ENCODE measurements at regions not wholly inside any gene's neighbourhood (a gene's known extent, or its start where the extent isn't known, plus 50 kb on each side); places are given as distances from the start of the nearest gene placed in this dataset.

DNA sequence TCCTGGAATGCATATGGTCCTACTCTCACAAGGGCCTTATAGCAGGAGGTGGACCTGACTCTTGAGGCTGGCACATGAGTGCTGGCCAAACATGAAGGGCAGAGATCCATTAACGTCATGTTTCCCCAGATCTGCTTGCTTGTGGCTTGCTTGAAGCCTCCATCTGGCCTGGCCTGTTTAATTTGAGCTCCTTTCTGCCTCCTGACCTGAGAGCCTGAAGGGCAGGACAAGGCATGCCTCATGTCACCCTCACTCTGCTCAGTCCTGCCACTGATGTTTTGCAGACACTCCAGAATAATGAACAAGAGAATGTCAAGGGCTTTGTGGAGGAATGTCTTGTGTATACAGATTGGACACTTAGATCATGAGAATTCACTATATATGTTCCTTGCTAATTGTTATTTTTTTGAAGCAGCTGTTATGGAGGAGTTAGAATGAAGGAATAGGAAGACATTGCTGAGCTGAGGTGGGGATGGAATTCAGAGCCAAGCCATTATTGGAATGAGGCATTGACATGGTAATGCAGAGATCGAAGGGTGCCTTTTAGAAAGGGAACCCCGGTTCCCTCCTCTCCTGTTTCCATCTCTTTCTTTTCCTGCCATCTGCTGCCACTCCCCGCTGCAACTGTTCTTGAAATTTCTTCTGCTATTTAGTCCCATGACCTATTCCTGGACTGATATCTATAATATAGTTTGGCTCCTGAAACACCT, 457.0 kb upstream of the PROX1 start:
- in situ Hi-C loops (cut with MboI; ENCODE audit: low pct_unique_long_range_greater_than_20kb, low sequenced_read_pairs, unreplicated experiment): no loop called here
- TF ChIP-seq, protein P1, sequence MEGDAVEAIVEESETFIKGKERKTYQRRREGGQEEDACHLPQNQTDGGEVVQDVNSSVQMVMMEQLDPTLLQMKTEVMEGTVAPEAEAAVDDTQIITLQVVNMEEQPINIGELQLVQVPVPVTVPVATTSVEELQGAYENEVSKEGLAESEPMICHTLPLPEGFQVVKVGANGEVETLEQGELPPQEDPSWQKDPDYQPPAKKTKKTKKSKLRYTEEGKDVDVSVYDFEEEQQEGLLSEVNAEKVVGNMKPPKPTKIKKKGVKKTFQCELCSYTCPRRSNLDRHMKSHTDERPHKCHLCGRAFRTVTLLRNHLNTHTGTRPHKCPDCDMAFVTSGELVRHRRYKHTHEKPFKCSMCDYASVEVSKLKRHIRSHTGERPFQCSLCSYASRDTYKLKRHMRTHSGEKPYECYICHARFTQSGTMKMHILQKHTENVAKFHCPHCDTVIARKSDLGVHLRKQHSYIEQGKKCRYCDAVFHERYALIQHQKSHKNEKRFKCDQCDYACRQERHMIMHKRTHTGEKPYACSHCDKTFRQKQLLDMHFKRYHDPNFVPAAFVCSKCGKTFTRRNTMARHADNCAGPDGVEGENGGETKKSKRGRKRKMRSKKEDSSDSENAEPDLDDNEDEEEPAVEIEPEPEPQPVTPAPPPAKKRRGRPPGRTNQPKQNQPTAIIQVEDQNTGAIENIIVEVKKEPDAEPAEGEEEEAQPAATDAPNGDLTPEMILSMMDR (IDR thresholded peaks at IDR 0.05; ENCODE audit: extremely low read depth, insufficient read depth, missing control alignments): no peak
- DNase-seq (ENCODE audit: low spot score): no peak

DNA sequence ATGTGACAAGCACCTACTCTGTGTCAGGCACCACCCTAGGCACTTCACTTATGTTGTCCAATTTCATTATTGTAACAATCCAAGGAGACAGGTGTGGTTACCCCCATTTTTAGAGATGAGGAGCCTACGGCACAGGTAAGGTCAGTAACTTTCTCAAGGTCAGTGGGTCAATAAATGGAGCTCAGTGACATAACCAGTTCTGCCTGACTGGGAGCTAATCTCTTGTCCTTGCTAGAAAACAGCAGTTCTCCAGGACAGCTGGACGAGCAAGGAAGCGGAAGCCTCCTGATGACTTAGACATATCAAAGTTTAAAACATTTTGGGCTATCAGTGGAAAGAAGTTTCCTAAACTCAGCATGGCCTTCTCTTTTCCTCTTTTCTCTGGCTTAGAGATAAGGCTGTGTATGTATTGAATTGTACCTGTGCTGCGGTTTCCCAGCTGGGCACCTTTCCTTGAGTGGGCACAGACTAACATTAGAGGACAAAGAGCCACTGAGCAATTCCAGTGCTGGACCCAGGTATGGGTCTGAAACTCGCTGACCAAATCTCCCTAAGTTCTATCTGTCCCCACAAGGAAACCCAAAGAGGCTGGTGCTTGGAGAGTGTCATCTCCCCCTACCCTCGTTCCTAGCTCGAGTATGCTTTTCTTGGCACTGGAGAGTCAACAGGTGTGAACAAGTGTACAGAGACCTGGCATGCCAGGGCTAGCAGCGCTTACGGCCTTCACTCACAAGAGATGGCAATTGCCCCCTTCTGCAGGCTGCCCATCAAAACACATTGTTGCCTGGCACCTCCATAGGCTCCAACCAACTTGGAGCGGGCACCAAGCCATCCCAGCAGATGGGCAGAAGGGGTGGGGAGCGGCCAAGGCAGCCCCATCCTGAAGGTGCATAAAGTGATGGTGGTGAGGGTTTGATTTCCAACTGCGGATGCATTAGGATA, 456.1 kb upstream of the PROX1 start:
- DNase-seq (ENCODE audit: low spot score): no peak
- in situ Hi-C loops (cut with MboI; ENCODE audit: low pct_unique_long_range_greater_than_20kb, low sequenced_read_pairs, unreplicated experiment): no loop called here
- TF ChIP-seq, protein P1 (IDR thresholded peaks at IDR 0.05; ENCODE audit: extremely low read depth, insufficient read depth, missing control alignments): no peak

GRCh38 chr1:213533125-213533524, 454.6 kb upstream of the PROX1 start:
- DNase-seq (ENCODE audit: low spot score): no peak
- in situ Hi-C loops (cut with MboI; ENCODE audit: low pct_unique_long_range_greater_than_20kb, low sequenced_read_pairs, unreplicated experiment): no loop called here
- TF ChIP-seq, protein P1 (IDR thresholded peaks at IDR 0.05; ENCODE audit: extremely low read depth, insufficient read depth, missing control alignments): no peak

- no peak for DNase-seq (ENCODE audit: low spot score)
- TF ChIP-seq, protein P1 (IDR thresholded peaks at IDR 0.05; ENCODE audit: extremely low read depth, insufficient read depth, missing control alignments): no peak
- in situ Hi-C loops (cut with MboI; ENCODE audit: low pct_unique_long_range_greater_than_20kb, low sequenced_read_pairs, unreplicated experiment): no loop called here
These were observed 452.1 kb upstream of the PROX1 start for GRCh38 chr1:213535679-213536078.

- no peak for DNase-seq (ENCODE audit: low spot score)
- in situ Hi-C loops (cut with MboI; ENCODE audit: low pct_unique_long_range_greater_than_20kb, low sequenced_read_pairs, unreplicated experiment): no loop called here
- TF ChIP-seq, protein P1 (IDR thresholded peaks at IDR 0.05; ENCODE audit: extremely low read depth, insufficient read depth, missing control alignments): no peak
These were observed 449.5 kb upstream of the PROX1 start for GRCh38 chr1:213538251-213538650.

- TF ChIP-seq, protein P1 (IDR thresholded peaks at IDR 0.05; ENCODE audit: extremely low read depth, insufficient read depth, missing control alignments): no peak
- no peak for DNase-seq (ENCODE audit: low spot score)
- in situ Hi-C loops (cut with MboI; ENCODE audit: low pct_unique_long_range_greater_than_20kb, low sequenced_read_pairs, unreplicated experiment): no loop called here
These were observed 448.3 kb upstream of the PROX1 start for GRCh38 chr1:213539464-213539863.
